GM10266 (cell line): ENCODE measurements at regions not wholly inside any gene's neighbourhood (a gene's known extent, or its start where the extent isn't known, plus 50 kb on each side); places are given as distances from the start of the nearest gene placed in this dataset.

Experiments used
- DNase-seq: peaks from one replicate; pipeline ENCODE4 v3.0.0; 2012; ENCODE audit errors: extremely low spot score
- TF ChIP-seq, protein P1 (sequence below): IDR thresholded peaks from 2 replicates; pipeline ENCODE4 v1.5.1; 2012; ENCODE audit warnings: mild to moderate bottlenecking, low read depth; ENCODE audit not compliant: control insufficient read depth, insufficient read depth; ENCODE audit errors: missing control alignments

DNA sequence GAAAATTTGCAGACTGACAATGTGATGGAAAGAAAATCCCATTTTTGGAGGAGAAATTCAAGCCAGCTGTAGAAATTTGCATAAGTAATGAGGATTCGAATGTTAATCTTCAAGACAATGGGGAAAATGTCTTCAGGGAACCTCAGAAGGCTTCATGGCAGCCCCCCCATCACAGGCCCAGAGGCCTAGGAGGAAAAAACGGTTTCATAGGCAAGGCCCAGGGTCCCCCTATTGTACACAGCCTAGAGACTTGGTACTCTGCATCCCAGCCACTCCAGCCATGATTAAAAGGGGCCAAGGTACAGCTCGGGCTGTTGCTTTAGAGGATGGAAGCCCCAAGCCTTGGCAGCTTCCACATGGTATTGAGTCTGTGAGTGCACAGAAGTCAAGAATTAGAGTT lies 303.6 kb upstream of the PCDH7 start:
- DNase-seq = no peak

DNA sequence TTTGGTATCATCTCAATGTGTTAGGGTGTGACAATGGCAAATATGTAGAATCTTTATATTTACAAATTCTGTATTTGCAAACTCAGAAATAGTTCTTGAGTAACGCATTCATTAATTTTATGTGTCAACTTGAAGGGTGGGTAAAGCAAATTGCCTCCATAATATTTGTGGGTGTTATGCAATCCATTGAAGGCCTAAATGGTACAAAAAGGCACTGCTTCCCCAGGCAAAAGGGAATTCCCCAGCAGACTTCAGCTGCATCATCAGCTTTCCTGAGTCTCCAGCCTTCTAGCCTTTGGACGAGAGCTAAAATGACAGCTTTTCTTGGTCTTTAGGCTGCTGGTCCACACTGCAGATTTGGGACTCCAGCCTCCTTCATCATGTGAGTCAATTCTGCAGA lies 292.2 kb upstream of the PCDH7 start:
- DNase-seq = no peak
- TF ChIP-seq, protein P1, sequence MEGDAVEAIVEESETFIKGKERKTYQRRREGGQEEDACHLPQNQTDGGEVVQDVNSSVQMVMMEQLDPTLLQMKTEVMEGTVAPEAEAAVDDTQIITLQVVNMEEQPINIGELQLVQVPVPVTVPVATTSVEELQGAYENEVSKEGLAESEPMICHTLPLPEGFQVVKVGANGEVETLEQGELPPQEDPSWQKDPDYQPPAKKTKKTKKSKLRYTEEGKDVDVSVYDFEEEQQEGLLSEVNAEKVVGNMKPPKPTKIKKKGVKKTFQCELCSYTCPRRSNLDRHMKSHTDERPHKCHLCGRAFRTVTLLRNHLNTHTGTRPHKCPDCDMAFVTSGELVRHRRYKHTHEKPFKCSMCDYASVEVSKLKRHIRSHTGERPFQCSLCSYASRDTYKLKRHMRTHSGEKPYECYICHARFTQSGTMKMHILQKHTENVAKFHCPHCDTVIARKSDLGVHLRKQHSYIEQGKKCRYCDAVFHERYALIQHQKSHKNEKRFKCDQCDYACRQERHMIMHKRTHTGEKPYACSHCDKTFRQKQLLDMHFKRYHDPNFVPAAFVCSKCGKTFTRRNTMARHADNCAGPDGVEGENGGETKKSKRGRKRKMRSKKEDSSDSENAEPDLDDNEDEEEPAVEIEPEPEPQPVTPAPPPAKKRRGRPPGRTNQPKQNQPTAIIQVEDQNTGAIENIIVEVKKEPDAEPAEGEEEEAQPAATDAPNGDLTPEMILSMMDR = no peak

More for the DNA sequence above, 303.6 kb upstream of the PCDH7 start:
- TF ChIP-seq, protein P1 = no peak

DNA sequence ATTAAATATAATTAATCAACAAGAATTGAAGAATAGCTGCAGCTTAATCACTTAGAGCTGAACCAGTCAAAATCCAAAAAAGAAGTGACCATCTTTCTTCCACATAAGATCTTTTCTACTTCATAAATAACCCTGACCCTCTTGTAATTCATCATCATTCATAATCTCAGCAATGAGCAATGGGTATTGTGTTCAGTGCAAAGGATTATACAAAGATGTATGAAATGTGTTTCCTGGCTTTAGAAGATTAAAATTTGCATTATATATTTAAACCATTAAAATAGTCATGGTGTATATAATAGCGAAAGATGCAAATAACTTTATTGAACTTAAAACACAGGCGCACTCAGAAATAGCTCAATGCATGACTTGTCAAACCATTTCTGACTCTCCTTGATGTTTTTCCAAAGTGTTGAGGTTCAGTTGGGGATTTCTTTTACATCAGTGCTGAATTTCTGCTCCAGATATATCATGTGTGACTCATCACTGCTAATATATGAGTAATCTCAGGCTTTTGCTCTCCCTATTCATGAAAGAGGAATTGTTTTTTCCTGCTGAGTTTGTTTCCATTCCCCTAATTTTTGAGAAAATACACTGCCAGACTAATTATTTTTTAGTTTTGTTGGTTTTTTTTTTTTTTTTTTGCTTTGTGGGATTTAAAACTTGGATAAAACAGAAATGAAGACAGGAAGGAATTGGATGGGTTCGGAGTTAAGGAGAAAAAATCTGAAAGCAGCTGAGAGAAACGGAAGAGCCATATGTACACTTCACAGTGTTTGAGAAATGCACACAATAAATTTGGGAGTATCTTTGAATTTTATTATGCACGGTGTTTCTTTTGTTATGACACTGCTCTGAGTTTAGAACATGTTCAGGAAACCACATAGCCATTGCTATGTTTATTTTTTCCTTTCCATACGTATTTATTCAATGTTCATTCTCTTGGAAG lies 290.1 kb upstream of the PCDH7 start:
- TF ChIP-seq, protein P1 = no peak
- DNase-seq = no peak

DNA sequence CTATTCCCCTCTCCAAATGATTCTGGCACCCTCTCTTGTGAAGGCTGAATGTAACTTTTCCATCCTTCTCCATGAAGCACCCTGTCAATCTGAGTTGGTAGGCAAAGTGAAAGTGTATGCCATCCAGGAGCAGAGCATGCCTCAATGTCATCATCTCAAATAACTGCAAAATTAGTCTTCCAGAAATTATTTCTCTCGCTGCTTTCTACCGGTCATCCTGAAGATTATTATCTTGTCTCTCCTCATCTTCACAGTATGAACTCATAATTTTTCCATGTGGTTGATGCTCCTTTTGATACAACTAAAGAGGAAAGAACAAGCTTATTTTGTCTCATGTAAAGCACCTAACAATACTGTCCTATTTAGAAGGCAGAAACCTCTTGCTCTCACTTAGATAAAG lies 285.5 kb upstream of the PCDH7 start:
- TF ChIP-seq, protein P1 = no peak
- no peak for DNase-seq

DNA sequence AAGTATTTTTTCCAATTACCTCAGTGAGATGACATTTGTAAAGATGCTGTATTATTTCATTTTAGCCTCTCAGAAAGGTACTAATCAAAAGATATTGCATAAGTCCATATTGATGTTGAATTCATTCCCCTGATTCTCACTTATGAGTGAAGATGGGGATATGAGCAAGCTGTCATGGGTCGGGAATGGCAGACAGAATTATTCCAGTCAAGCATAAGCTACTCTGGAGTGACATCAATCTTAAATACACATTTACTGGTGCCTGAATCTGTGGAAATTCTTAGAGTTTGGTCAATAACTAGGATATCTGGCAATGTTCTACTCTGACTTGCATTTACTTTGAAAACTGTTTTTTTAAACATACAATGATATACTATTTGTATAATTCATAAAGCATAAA lies 283.8 kb upstream of the PCDH7 start:
- TF ChIP-seq, protein P1 = no peak
- DNase-seq = no peak

DNA sequence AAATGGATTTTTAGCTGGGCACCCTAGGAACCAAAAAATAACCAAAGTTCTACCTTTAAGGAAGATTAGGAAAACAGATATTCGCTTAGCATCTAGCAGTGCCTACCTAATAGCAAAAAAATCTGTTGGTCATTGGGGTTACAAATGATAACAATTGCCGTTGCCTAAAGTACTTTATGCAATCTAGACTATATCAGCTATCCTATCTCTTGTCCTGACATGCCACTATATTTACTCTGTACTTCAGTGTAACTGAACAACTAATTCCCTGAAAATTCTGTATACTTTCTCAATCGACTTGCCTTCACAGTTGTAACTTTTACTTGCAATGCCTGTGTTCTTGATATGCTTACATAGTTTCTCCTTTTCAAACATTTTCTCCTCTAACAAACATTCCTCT lies 282.9 kb upstream of the PCDH7 start:
- TF ChIP-seq, protein P1 = no peak

DNA sequence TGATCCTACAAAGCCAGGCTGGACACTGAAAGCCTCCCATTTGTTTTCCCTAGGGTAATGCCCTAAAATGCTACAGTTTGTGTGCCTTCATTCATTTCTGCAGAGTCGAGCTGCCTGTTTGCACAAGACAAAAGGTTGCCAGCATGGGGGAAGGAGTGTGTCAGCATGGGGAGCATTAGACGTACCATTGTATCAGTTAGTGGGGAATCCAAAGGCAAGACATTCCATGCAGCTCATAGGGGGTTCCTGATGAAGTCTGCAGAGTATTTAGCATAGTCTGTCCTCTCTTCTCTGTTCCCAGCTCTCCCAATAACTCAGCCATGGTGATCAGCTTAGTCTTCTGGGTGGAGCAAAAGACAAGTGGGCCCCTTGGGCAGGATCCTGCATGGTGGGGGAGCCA lies 276.9 kb upstream of the PCDH7 start:
- TF ChIP-seq, protein P1 = no peak
- no peak for DNase-seq

More for the DNA sequence above, 282.9 kb upstream of the PCDH7 start:
- DNase-seq = no peak
